Choroid plexus epithelial cell (primary cell): ENCODE measurements at regions not wholly inside any gene's neighbourhood (a gene's known extent, or its start where the extent isn't known, plus 50 kb on each side); places are given as distances from the start of the nearest gene placed in this dataset.

Source experiments
- DNase-seq: peaks from one replicate; pipeline ENCODE4 v3.0.0-alpha.2; 2010; ENCODE audit warnings: low read depth
- H3K4me3 ChIP-seq: 2 replicates; pipeline ENCODE4 v1.5.1; 2011; ENCODE audit warnings: low read depth, mild to moderate bottlenecking, control low read depth, low read length, moderate library complexity
- CTCF ChIP-seq: conservative IDR thresholded peaks from 2 replicates; pipeline ENCODE4 v1.5.1; 2011; ENCODE audit warnings: low read depth, mild to moderate bottlenecking, control low read depth, inconsistent platforms, low read length, moderate library complexity

GRCh38 chr4:123777373-123777772 is 380.8 kb downstream of the SPRY1 start:
- no peak for DNase-seq
- no peak overlapping the region for H3K4me3 ChIP-seq
- TF ChIP-seq CTCF: no peak

GRCh38 chr4:123783151-123783790 is 386.7 kb downstream of the SPRY1 start:
- TF ChIP-seq CTCF: no peak
- DNase-seq: no peak
- H3K4me3 ChIP-seq: no peak overlapping the region

DNA sequence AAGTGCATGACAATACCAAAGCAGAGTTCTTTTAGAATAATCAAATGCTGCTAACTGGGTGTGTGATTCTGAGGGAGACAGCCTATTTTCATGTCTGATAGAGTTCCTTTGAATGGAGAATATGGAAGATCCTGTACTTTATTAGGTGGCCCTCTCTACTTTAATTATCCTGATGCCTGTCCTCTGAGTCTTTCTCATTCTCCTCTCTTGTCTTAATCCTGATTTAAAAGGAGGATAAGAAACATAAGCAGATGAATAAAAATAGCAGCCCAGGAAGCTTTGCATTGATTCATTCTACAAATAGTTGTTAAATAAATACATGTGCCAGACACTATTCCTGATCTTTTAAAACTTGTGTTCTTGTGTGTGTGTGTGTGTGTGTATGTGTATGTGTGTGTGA is 387.3 kb downstream of the SPRY1 start:
- no peak overlapping the region for H3K4me3 ChIP-seq
- DNase-seq: no peak
- no peak for TF ChIP-seq CTCF

- no peak for DNase-seq
- peak; percentile 12 for TF ChIP-seq CTCF
- H3K4me3 ChIP-seq: no peak overlapping the region
Measured at GRCh38 chr4:123784626-123785025, 388.0 kb downstream of the SPRY1 start.

DNA sequence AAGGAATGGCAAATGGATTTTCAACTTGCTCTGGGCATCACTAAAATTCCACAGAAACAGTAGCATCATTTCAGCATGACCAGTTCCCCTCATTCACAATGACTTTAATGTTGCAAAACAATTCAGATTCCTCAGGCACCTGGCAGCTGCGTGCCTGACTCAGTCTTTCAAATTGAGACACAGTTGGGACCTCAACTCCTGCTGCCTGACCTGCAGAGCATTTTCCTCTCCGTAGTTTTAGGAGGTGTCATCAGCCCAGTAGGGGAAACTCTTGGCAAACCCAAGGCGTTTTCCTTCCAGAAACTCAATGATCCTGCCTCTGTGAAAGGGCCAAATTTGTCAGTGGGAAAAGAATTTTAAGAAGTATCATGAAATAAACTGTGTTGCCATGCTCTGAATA is 388.9 kb downstream of the SPRY1 start:
- peak; percentile 83 for DNase-seq
- no peak overlapping the region for H3K4me3 ChIP-seq
- TF ChIP-seq CTCF: no peak

- DNase-seq: no peak
- no peak overlapping the region for H3K4me3 ChIP-seq
- TF ChIP-seq CTCF: no peak
Measured at GRCh38 chr4:123786163-123786915, 389.7 kb downstream of the SPRY1 start.

GRCh38 chr4:123786920-123787319 is 390.3 kb downstream of the SPRY1 start:
- TF ChIP-seq CTCF: no peak
- DNase-seq: peak; percentile 50
- H3K4me3 ChIP-seq: no peak overlapping the region
